ENCODE measurements at regions not wholly inside any gene's neighbourhood (a gene's known extent, or its start where the extent isn't known, plus 50 kb on each side); places are given as distances from the start of the nearest gene placed in this dataset.

DNA sequence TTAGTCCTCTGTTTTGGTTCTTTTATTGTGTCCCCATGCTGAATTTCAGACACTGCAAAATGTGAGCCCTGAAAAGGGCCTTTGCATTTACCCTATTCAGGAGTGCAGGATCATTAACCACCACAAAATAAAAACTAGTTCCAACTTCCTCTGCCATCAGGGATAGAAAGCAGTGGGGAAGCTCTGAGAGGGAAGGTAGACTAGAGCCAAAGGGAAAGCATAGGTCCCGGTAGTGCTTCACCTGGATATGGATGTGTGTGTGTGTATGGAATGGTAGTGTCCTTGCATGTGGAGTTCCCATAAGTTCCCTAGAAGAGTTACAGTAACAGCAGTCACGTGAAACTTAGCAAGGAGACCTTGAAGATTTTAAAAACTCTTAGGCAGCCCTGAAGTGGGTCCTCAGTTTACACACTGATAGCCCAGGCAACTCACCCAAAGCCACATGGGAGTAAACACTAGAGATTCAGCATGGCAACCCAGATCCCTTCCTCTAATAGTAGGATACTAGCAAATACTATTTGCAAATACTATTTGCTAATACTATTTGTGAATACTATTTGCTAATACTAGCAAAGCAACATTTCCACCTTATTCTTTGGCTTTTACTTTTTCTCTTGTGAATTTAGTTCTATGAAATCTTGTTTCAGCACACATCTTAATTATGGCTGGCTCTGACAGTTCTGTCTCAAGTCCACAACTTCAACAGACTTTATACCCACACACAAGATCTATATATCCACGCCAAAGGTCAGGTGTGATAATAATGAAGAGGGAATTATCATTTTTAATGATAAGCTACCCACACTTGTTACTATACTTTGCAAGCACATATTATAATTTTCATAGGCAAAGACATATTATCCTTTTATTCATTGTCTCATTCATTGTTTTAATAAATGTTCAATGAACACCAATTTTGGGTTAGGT is 70.4 kb upstream of the IFNE start:
- no peak overlapping the region for H3K27ac ChIP-seq
- WGBS: 86% methylated on average over 3 of the region's 3 CpGs

DNA sequence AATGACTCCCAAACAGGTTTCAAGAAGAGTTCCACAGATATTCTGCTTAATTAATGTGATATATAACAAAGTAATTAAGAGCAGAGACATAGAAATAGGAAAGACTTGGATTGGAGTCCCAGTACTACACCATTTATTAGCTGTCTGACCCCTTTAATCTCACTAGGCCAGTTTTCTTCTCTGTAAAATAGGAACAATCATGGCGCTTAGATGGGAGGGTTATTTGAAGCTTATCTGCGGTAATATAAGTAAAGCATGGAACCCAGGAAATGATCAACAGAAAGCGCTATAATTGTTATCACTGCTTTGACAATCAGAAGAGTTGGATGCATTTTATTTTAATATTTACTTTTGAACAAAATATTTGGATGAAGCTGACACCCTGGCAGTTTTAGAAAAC is 71.3 kb upstream of the IFNE start:
- 92% methylated on average over 3 of the region's 3 CpGs for WGBS
- Histone ChIP-seq H3K27ac (no peak overlapping the region), H3K9me3 (no peaks in the 10 kb centered on the region), H3K4me1 (replicated peaks) (no peaks in the 10 kb centered on the region), H3K36me3 (no peaks in the 10 kb centered on the region), H3K27me3 (replicated peaks; ENCODE audit: insufficient read depth) (no peaks in the 10 kb centered on the region), H3K4me3 (no peak overlapping the region)
- TF ChIP-seq, protein P1, sequence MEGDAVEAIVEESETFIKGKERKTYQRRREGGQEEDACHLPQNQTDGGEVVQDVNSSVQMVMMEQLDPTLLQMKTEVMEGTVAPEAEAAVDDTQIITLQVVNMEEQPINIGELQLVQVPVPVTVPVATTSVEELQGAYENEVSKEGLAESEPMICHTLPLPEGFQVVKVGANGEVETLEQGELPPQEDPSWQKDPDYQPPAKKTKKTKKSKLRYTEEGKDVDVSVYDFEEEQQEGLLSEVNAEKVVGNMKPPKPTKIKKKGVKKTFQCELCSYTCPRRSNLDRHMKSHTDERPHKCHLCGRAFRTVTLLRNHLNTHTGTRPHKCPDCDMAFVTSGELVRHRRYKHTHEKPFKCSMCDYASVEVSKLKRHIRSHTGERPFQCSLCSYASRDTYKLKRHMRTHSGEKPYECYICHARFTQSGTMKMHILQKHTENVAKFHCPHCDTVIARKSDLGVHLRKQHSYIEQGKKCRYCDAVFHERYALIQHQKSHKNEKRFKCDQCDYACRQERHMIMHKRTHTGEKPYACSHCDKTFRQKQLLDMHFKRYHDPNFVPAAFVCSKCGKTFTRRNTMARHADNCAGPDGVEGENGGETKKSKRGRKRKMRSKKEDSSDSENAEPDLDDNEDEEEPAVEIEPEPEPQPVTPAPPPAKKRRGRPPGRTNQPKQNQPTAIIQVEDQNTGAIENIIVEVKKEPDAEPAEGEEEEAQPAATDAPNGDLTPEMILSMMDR (IDR thresholded peaks at IDR 0.05): no peak
- TF ChIP-seq POLR2A (IDR thresholded peaks at IDR 0.05) (no peak), POLR2AphosphoS5 (IDR thresholded peaks at IDR 0.05) (no peak)
- intact Hi-C loops (cut with DNase I): no loop called here
- no peak for DNase-seq (ENCODE audit: low spot score)

More for the DNA sequence above, 70.4 kb upstream of the IFNE start:
- Histone ChIP-seq H3K9me3 (no peaks in the 10 kb centered on the region), H3K4me3 (no peak overlapping the region), H3K36me3 (no peaks in the 10 kb centered on the region), H3K4me1 (replicated peaks) (no peaks in the 10 kb centered on the region), H3K27me3 (replicated peaks; ENCODE audit: insufficient read depth) (no peaks in the 10 kb centered on the region)
- intact Hi-C loops (cut with DNase I): no loop called here
- DNase-seq (ENCODE audit: low spot score): no peak
- TF ChIP-seq POLR2A (IDR thresholded peaks at IDR 0.05) (no peak), POLR2AphosphoS5 (IDR thresholded peaks at IDR 0.05) (no peak)
- TF ChIP-seq, protein P1 (IDR thresholded peaks at IDR 0.05): no peak

DNA sequence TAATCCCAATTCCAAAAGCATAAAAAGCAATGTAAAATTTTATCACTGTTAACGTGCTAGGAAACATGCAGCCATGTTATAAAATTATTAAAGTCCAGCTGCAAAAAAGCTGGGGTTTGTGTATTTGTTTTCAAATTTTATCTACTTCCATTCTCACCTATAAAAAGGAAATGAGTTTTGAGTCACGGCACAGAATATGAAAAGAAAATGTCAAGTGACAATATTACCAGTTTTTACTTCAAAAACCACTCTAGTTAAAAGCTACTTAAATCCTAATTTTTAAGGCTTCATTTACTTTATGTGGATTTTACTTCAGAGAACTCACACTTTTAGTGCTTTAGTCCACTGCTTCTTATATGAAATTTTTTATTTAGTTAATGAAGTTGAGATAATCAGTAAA is 72.7 kb upstream of the IFNE start:
- H3K27ac ChIP-seq: no peak overlapping the region
- whole genome bisulfite sequencing: 72% methylated on average over 2 of the region's 2 CpGs
- H3K4me1 ChIP-seq (replicated peaks): no peaks in the 10 kb centered on the region
- no peaks in the 10 kb centered on the region for H3K9me3 ChIP-seq
- intact Hi-C loops (cut with DNase I): no loop called here
- H3K4me3 ChIP-seq: no peak overlapping the region
- H3K27me3 ChIP-seq (replicated peaks; ENCODE audit: insufficient read depth): peaks cover 3% of the 10 kb centered on the region
- H3K36me3 ChIP-seq: no peaks in the 10 kb centered on the region
- TF ChIP-seq, protein P1 (IDR thresholded peaks at IDR 0.05): no peak
- TF ChIP-seq POLR2A (IDR thresholded peaks at IDR 0.05) (no peak), POLR2AphosphoS5 (IDR thresholded peaks at IDR 0.05) (no peak)
- DNase-seq (ENCODE audit: low spot score): no peak

DNA sequence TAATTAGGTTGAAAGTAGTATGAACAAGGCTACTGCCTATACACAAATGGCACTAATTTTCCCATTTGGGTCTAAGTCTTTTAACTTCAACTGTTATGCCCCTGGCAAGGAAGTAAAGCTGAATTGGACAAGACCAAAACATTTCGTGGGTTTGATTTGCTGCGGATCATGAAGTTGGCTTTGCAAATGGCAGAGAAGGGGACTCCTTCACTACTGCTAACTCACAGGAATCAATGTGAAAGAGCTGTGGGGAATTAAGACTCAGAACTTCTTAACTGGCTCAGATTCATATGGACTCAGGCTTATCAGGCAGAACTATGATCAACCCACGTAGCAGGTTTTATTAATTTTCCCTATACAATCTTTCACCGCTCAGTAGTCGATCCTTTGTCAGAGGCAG is 73.8 kb upstream of the IFNE start:
- Histone ChIP-seq H3K4me1 (replicated peaks) (no peaks in the 10 kb centered on the region), H3K4me3 (no peak overlapping the region), H3K27me3 (replicated peaks; ENCODE audit: insufficient read depth) (peaks cover 3% of the 10 kb centered on the region), H3K9me3 (no peaks in the 10 kb centered on the region), H3K36me3 (no peaks in the 10 kb centered on the region), H3K27ac (no peak overlapping the region)
- TF ChIP-seq, protein P1 (IDR thresholded peaks at IDR 0.05): no peak
- TF ChIP-seq POLR2A (IDR thresholded peaks at IDR 0.05): no peak
- no peak for TF ChIP-seq POLR2AphosphoS5 (IDR thresholded peaks at IDR 0.05)
- intact Hi-C loops (cut with DNase I): no loop called here
- whole genome bisulfite sequencing: 88% methylated on average over 5 of the region's 5 CpGs
- no peak for DNase-seq (ENCODE audit: low spot score)
